Inflammatory macrophage (primary cell): ENCODE measurements at regions not wholly inside any gene's neighbourhood (a gene's known extent, or its start where the extent isn't known, plus 50 kb on each side); places are given as distances from the start of the nearest gene placed in this dataset.

ENCODE experiments used
- DNase-seq, 2 donors: peaks; one replicate each; pipeline ENCODE4 v3.0.0-alpha.2; 2020 to 2022

DNA sequence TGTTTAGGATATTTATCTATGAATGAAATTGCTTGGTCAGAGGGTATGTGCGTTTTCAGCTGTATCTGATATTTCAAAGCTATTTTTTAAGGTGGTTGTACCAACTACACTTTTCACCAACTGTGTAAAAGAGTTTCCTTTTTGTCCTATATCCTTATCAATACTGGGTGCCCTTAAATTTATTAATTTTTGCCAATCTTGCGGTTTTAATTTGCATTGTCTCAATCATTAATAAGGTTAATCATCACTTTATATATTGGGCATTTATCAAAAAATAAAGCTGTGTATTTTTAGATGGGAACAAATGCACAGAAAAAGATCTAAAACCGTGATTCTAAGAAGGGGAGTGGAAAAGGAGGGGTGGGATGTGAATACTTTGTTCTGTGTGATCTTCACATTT is 66.7 kb upstream of the SALL4 start:
- DNase-seq, result no peak

DNA sequence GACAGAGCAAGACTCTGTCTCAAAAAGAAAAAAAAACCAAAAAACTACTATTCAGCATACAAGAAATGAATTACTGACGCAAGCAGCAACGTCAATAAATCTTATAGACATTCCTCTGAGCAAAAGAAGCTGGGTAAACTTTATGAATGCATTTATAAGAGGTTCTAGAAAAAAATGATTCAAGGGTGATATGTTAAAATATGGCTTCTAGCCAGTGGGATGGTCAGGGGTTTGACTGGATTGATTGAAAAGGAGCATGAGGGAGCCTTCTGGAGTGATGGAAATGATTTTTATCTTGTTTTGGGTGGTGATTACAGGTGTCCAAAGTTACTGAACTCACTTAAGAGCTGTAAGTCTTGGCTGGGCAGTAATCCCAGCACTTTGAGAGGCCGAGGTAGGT is 64.9 kb upstream of the SALL4 start:
- DNase-seq, result no peak

DNA sequence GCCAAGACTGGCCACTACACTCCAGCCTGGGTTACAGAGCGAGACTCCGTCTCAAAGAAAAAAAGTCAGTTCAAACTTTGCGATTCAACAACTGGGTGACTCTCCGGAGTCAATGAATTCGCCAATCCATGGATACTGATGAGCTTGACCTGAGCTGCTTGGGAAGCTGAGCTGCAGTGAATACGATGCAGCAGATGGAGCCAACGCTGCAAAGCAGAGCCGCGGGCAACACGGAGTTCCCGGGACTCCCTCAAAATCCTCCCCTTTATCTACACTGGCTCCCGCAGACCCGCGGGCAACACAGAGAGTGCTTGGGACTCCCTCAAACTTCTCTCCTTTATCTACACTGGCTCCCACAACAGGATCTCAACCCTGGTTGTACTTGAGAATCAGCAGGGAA is 62.6 kb upstream of the SALL4 start:
- no peak for DNase-seq

DNA sequence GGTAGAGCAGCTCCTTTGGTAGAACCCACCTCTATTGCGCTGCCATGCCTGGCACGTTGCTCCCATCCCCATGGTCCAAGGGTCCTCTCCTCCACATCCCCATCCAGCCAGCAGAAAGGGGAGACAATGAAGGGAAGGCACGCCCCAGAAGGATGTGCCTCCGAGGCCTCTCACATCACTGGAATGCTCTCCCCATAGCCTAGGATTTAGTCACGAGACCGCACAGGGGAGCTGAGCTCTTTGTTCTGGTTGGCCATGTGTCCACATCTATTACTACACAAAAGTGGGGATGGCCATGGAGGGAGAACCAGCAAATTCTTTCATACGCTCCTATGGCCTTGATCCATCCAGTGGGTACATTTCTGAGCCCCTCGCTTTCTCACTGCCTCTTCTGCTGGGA is 60.5 kb upstream of the SALL4 start:
- DNase-seq, result no peak

DNA sequence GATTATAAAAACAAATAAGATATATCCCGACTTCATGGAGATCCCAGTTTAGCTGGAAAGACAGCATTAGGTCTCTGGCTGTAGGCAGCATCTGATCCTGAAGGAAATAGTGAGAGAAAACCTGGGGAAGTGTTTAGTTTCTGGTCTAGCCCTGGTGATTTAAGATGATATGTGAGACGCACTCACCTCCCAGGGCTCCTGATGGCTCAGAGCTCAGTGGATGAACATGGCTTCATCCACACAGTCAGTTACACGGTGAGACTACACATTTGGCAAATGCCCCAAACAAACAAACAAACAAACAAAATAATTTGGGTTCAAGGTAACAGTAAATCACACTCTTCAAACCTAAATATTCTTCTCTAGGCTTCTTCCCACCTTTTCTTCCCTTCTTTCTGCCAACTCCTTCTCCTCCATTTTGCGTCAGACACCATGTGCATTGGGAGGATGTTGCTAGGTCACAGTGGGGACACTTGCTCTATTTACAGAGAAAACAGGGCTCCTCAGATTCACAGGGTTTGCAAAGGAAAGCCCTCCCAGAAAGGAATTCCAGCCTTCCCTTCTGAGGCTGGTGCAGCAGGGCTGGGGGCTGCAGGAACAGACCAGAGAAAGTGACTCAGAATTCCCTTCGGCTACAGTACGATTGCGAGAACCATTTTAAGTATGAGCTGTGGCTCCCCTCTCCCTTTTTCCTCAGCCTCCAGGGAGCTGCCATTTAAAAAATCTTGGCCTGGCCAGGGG is 59.6 kb upstream of the SALL4 start:
- DNase-seq, result no peak

DNA sequence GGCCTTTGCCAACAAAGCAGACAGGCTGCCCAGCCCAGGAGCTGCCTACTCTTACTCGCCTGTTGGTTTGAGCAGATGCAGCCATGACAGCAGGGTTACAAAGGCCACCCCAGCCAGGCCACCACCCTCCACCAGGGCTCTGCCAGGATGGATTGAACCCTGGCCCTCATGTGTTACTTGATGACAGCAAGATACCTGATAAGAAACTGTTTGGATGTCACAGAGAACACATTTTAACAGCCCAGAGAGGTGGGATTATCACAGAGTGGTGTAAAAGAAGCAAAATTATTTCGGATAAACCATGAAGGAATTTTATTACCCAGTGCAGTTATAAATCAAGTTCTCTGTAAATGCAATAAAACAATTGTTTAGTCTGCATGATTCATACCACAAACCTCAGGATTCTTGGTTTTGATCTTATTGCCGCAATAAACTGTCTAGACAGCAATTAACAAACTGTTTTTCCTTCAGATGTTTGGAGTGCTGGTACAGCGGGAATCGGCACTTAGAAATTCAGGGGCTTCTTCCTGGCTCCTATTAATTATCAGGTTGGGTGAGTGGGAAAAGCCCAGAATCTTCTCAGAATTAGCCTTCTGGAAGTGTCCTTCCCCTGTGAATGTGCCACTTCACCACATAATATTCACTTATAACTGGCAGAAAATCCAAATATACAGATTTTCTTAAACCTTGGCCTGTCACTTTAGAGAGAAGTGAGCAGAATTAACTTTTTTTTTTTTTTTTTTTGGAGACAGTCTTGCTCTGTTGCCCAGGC is 58.0 kb upstream of the SALL4 start:
- DNase-seq, result no peak

DNA sequence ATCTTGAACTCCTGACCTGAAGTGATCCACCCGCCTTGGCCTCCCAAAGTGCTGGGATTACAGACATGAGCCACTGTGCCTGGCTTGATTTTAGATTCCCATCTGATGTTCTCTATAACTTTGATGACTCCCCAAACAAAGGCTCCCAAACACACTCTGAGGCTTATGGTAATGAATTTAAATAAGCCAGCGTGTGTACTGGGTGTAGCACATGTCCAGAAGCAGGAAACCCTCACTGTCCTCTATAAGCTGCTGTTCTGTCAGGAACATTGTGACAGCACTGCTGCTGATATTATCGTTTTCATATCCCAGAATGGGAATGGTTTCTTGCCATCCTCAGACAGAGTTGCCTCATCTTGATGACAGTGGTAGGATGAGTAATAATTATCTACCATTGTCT is 54.1 kb upstream of the SALL4 start:
- no peak for DNase-seq

DNA sequence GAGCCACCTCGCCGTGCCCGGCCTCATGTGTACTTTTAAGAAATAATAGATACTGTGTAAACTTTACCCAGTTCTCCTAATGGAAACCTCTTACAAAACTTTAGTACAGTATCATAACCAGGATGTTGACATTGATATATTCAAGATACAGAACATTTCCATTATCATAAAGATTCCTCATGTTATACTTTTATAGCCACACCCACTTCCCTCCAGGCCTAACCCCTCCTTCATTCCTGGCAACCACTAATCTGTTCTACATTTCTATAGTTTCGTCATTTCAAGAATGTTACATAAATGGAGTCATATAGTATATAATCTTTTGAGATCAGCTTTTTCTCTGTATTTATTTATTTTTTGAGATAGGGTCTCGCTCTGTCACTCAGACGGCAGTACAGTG is 52.6 kb upstream of the SALL4 start:
- no peak for DNase-seq
